Body of pancreas (tissue), 4 donors: ENCODE measurements at regions not wholly inside any gene's neighbourhood (a gene's known extent, or its start where the extent isn't known, plus 50 kb on each side); places are given as distances from the start of the nearest gene placed in this dataset.

Experiments
- ATAC-seq: fragments of 150-250 bp; one replicate; pipeline ENCODE4 v1.9.1; 2016
- DNase-seq, 4 donors: peaks; one replicate each; pipeline ENCODE4 v3.0.0-alpha.2; 2019
- H3K27ac ChIP-seq, 4 donors: fragments of 200-600 bp; sonication (generic); 1 replicate in 3 of 4; 2 replicates in 1 of 4; pipeline versions ENCODE4 v1.5.1 to v1.6.1; 2016 to 2019; ENCODE audit warnings: mild to moderate bottlenecking in 1 of 4, mixed read lengths in 1 of 4, moderate library complexity in 1 of 4
- H3K27me3 ChIP-seq, 2 donors: fragments of 200-600 bp; sonication (generic); one replicate each; pipeline ENCODE4 v1.6.0; 2016; ENCODE audit warnings: mild to moderate bottlenecking in 1 of 2
- H3K36me3 ChIP-seq, 2 donors: fragments of 200-600 bp; sonication (generic); replicated peaks in 1 of 2; 2 replicates each; pipeline ENCODE4 v1.5.1; 2016; ENCODE audit warnings: low read depth in 2 of 2; ENCODE audit not compliant: insufficient read depth in 1 of 2
- H3K4me1 ChIP-seq: fragments of 200-600 bp; sonication (generic); one replicate; pipeline ENCODE4 v1.6.0; 2016
- H3K4me3 ChIP-seq, 2 donors: fragments of 200-600 bp; sonication (generic); 1 replicate in 1 of 2; 2 replicates in 1 of 2; pipeline ENCODE4 v1.5.1; 2016 to 2019
- H3K9me3 ChIP-seq, 3 donors: fragments of 200-600 bp; sonication (generic); 1 replicate in 2 of 3; 2 replicates in 1 of 3; pipeline ENCODE4 v1.5.1; 2016
- POLR2A ChIP-seq, 3 donors: fragments of 450-650 bp; IDR thresholded peaks; one replicate each; pipeline ENCODE4 v1.6.1; 2016; ENCODE audit warnings: antibody characterized with exemption in 3 of 3, mild to moderate bottlenecking in 2 of 3
- WGBS, 2 donors: methylation state at CpG; one replicate each; pipeline ENCODE4 v1.1.5; 2017; 5-methylcytosine and 5-hydroxymethylcytosine counted together
- intact Hi-C: fragments of 100-400 bp; cut with DNase I; formaldehyde crosslinking; loops from one replicate; pipeline ENCODE4 v1.15.1; 2023
- TF ChIP-seq, protein P1 (sequence below), 7 experiments: fragments of 450-650 bp in 4 of 7; fragments of 200-600 bp in 3 of 7; sonication (generic) in 3 of 7; IDR thresholded peaks; one replicate each; pipeline ENCODE4 v1.5.1; 2016 to 2019; ENCODE audit warnings: antibody characterized with exemption in 7 of 7

GRCh38 chr18:24558403-24558802, 98.0 kb downstream of the HRH4 start:
- intact Hi-C loops, result no loop called here
- ATAC-seq, result no peak
- Histone ChIP-seq H3K4me3 (no peak overlapping the region), H3K9me3 (no peaks in the 10 kb centered on the region), H3K27me3 (no peaks in the 10 kb centered on the region), H3K4me1 (no peaks in the 10 kb centered on the region), H3K36me3 (no peaks in the 10 kb centered on the region), H3K27ac (no peak overlapping the region)
- DNase-seq, result no peak
- WGBS, 2 donors, result 35 to 68% methylated on average over 7 of the region's 7 CpGs
- TF ChIP-seq, protein P1, sequence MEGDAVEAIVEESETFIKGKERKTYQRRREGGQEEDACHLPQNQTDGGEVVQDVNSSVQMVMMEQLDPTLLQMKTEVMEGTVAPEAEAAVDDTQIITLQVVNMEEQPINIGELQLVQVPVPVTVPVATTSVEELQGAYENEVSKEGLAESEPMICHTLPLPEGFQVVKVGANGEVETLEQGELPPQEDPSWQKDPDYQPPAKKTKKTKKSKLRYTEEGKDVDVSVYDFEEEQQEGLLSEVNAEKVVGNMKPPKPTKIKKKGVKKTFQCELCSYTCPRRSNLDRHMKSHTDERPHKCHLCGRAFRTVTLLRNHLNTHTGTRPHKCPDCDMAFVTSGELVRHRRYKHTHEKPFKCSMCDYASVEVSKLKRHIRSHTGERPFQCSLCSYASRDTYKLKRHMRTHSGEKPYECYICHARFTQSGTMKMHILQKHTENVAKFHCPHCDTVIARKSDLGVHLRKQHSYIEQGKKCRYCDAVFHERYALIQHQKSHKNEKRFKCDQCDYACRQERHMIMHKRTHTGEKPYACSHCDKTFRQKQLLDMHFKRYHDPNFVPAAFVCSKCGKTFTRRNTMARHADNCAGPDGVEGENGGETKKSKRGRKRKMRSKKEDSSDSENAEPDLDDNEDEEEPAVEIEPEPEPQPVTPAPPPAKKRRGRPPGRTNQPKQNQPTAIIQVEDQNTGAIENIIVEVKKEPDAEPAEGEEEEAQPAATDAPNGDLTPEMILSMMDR (IDR thresholded peaks at IDR 0.05), result no peak
- TF ChIP-seq POLR2A (IDR thresholded peaks at IDR 0.05), result no peak

GRCh38 chr18:24559526-24559925, 99.1 kb downstream of the HRH4 start:
- intact Hi-C loops, result no loop called here
- Histone ChIP-seq H3K27me3 (no peaks in the 10 kb centered on the region), H3K4me1 (no peaks in the 10 kb centered on the region), H3K27ac (no peak overlapping the region), H3K36me3 (no peaks in the 10 kb centered on the region), H3K4me3 (no peak overlapping the region), H3K9me3 (no peaks in the 10 kb centered on the region)
- TF ChIP-seq, protein P1 (IDR thresholded peaks at IDR 0.05), result no peak
- no peak for TF ChIP-seq POLR2A (IDR thresholded peaks at IDR 0.05)
- ATAC-seq, result no peak
- WGBS, 2 donors, result 31 to 38% methylated on average over 4 of the region's 4 CpGs
- DNase-seq, result no peak

DNA sequence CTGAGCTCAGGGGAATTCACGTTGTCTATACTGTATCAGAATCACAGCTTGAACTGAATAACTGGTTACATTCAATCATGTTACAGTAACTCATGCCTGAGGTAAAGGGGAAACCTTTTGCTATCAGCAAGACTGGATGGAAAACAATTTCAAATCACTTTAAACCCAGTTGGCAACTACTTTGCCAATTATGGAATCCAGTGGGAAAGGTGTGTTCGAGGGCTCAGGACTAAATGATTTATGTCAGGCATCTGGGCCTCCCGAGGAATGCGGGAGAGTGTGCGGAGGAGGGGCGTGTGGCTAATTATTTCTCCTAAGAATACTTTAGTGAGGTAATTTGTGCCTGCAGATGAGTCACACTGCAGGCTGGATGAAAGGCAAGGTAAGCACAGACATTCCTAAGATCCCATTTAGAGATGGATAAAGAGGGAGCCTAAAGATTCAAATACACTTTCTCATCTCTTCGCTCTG, 100.1 kb downstream of the HRH4 start:
- H3K27me3 ChIP-seq, result no peaks in the 10 kb centered on the region
- no peaks in the 10 kb centered on the region for H3K36me3 ChIP-seq
- intact Hi-C loops, result no loop called here
- 27 to 33% methylated on average over 7 of the region's 7 CpGs for WGBS, 2 donors
- H3K27ac ChIP-seq, result no peak overlapping the region
- ATAC-seq (no peak), DNase-seq (no peak)
- TF ChIP-seq, protein P1 (IDR thresholded peaks at IDR 0.05), result no peak
- TF ChIP-seq POLR2A (IDR thresholded peaks at IDR 0.05), result no peak
- H3K4me1 ChIP-seq, result no peaks in the 10 kb centered on the region
- no peaks in the 10 kb centered on the region for H3K9me3 ChIP-seq
- no peak overlapping the region for H3K4me3 ChIP-seq

- Histone ChIP-seq H3K9me3 (no peaks in the 10 kb centered on the region), H3K4me3 (no peak overlapping the region), H3K36me3 (no peaks in the 10 kb centered on the region), H3K27ac (no peak overlapping the region), H3K4me1 (no peaks in the 10 kb centered on the region), H3K27me3 (no peaks in the 10 kb centered on the region)
- DNase-seq (no peak), ATAC-seq (no peak)
- WGBS, 2 donors, result 70 to 82% methylated on average over 7 to 8 of the region's 8 CpGs
- intact Hi-C loops, result no loop called here
- TF ChIP-seq POLR2A (IDR thresholded peaks at IDR 0.05), result peak in 1 of 3 donors; percentile 6
- TF ChIP-seq, protein P1 (IDR thresholded peaks at IDR 0.05), result no peak
Observed at GRCh38 chr18:24561369-24561965, 101.0 kb downstream of the HRH4 start.

GRCh38 chr18:24567199-24567598, 106.8 kb downstream of the HRH4 start:
- Histone ChIP-seq H3K9me3 (no peaks in the 10 kb centered on the region), H3K27ac (no peak overlapping the region), H3K27me3 (no peaks in the 10 kb centered on the region), H3K4me3 (no peak overlapping the region), H3K36me3 (no peaks in the 10 kb centered on the region), H3K4me1 (no peaks in the 10 kb centered on the region)
- no peak for DNase-seq
- no peak for ATAC-seq
- intact Hi-C loops, result no loop called here
- 72 to 88% methylated on average over 4 of the region's 4 CpGs for WGBS, 2 donors
- TF ChIP-seq, protein P1 (IDR thresholded peaks at IDR 0.05), result no peak
- TF ChIP-seq POLR2A (IDR thresholded peaks at IDR 0.05), result no peak
